Adrenal gland (tissue), 9 donors: ENCODE measurements at regions not wholly inside any gene's neighbourhood (a gene's known extent, or its start where the extent isn't known, plus 50 kb on each side); places are given as distances from the start of the nearest gene placed in this dataset.

Experiments
- DNase-seq, 7 donors: peaks; one replicate each; pipeline ENCODE4 v3.0.0-alpha.2; 2019 to 2020
- H3K27ac ChIP-seq, 5 donors: fragments of 200-600 bp; sonication (generic) in 4 of 5; 1 replicate in 3 of 5; 2 replicates in 2 of 5; pipeline versions ENCODE4 v1.5.1 to v1.8.0; 2016 to 2020; ENCODE audit warnings: mild to moderate bottlenecking in 1 of 5
- H3K27me3 ChIP-seq: fragments of 200-600 bp; 2 replicates; pipeline ENCODE4 v1.8.0; 2021
- H3K36me3 ChIP-seq, 2 donors: fragments of 200-600 bp; replicated peaks in 1 of 2; 1 replicate in 1 of 2; 2 replicates in 1 of 2; pipeline versions ENCODE4 v1.5.1 to v1.8.0; 2018 to 2022
- H3K4me1 ChIP-seq, 2 donors: fragments of 200-600 bp; replicated peaks in 1 of 2; 1 replicate in 1 of 2; 2 replicates in 1 of 2; pipeline versions ENCODE4 v1.5.1 to v1.8.0; 2018 to 2021
- H3K4me3 ChIP-seq, 4 donors: fragments of 200-600 bp; sonication (generic) in 3 of 4; one replicate each; pipeline ENCODE4 v1.5.1; 2016 to 2018
- H3K9me3 ChIP-seq, 3 donors: fragments of 200-600 bp; sonication (generic) in 1 of 3; replicated peaks in 1 of 3; 1 replicate in 2 of 3; 2 replicates in 1 of 3; pipeline versions ENCODE4 v1.5.1 to v1.8.0; 2016 to 2021
- POLR2A ChIP-seq, 2 donors: fragments of 450-650 bp; IDR thresholded peaks; one replicate each; pipeline ENCODE4 v1.6.1; 2017; ENCODE audit warnings: antibody characterized with exemption in 2 of 2, mild to moderate bottlenecking in 2 of 2, moderate library complexity in 1 of 2
- WGBS, 4 donors: extraction: QIAGEN DNeasy Blood & Tissue Kit in 2 of 4; methylation state at CpG; one replicate each; pipeline versions ENCODE4 v1.1.5 to v1.1.7; 2013 to 2017; 5-methylcytosine and 5-hydroxymethylcytosine counted together
- intact Hi-C, 2 donors: fragments of 100-400 bp; cut with DNase I; formaldehyde crosslinking; loops; one replicate each; pipeline versions ENCODE4 v1.14.1 to v1.15.0; 2022 to 2023
- TF ChIP-seq, protein P1 (sequence below), 6 experiments: fragments of 450-650 bp in 4 of 6; fragments of 200-600 bp in 2 of 6; sonication (generic) in 1 of 6; IDR thresholded peaks; 1 replicate in 5 of 6; 2 replicates in 1 of 6; pipeline versions ENCODE4 v1.5.1 to v1.8.0; 2016 to 2021; ENCODE audit warnings: antibody characterized with exemption in 6 of 6, mild to moderate bottlenecking in 2 of 6, moderate library complexity in 1 of 6
- donor health status: healthy with polysubstance abuse.
- donor health status: Bipolar disorder and iron deficiency.
- donor health status: DM: yes; HTN: yes; CAD: no.
- donor health status: DM: no; HTN: no; CAD: no.
- donor health status: DM: no; HTN: no; CAD: no.

DNA sequence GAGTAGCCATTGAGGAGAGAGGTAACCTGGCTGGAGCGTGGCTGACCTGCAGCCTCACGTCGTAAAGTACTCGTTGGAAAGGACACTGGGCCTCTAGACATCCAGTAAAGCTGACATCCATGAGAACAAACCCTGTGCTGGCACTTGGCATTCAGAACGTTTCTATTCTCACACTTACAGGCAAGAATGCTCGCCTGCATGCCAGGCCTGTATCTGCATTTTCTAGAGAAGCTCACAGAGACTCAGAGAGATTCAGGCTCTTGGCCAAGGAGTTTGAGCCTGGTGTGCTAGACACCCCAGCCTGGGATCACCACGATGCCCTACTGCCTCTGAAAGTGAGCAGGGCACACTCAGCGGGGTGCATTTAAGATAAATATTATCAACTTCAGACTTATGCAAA, 379.8 kb upstream of the CDH4 start:
- H3K36me3 ChIP-seq: no peaks in the 10 kb centered on the region
- intact Hi-C loops: no loop called here
- H3K27ac ChIP-seq: no peak overlapping the region
- H3K27me3 ChIP-seq: no peaks in the 10 kb centered on the region
- no peak overlapping the region for H3K4me3 ChIP-seq
- TF ChIP-seq, protein P1, sequence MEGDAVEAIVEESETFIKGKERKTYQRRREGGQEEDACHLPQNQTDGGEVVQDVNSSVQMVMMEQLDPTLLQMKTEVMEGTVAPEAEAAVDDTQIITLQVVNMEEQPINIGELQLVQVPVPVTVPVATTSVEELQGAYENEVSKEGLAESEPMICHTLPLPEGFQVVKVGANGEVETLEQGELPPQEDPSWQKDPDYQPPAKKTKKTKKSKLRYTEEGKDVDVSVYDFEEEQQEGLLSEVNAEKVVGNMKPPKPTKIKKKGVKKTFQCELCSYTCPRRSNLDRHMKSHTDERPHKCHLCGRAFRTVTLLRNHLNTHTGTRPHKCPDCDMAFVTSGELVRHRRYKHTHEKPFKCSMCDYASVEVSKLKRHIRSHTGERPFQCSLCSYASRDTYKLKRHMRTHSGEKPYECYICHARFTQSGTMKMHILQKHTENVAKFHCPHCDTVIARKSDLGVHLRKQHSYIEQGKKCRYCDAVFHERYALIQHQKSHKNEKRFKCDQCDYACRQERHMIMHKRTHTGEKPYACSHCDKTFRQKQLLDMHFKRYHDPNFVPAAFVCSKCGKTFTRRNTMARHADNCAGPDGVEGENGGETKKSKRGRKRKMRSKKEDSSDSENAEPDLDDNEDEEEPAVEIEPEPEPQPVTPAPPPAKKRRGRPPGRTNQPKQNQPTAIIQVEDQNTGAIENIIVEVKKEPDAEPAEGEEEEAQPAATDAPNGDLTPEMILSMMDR (IDR thresholded peaks at IDR 0.05): no peak
- no peak for TF ChIP-seq POLR2A (IDR thresholded peaks at IDR 0.05)
- no peak for DNase-seq
- no peaks in the 10 kb centered on the region for H3K4me1 ChIP-seq
- no peaks in the 10 kb centered on the region for H3K9me3 ChIP-seq
- 65 to 80% (median 73%) methylated on average over 8 of the region's 8 CpGs for WGBS, 4 donors

DNA sequence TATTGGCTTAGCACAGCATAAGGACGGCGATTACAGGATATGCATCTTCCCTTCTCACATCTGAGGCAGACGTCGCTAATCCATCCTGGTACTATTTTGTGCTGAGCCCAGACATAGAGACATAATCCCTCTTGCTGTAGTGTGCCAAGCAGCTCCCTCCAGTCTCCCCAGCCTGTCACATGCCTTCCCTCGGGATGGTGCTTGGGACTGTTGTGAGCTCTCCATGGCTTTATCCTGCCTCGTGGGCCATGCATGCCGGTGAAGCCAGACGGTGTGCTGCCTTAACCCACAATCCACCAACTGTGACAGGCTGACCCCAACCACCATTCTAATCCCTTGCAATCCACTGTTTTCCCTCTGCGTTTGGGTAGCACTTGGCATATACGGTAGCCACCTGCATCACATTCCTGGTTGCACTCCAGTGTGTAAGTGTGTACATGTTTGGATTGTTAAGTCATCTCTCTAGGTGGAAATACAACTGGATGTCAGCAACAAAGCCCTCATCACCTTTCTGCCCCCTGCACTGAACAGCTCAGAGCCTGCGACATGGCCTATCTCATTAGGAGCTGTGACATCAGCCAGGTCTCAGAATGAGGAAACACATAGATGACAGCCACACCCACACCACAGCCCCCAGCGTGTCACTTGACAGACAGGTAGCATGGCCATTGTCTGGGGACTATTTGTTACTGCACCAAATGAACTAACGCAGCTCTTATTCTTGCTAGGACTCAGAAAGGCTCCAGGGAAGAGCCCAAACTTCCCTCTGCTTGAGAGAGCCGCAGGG, 374.8 kb upstream of the CDH4 start:
- DNase-seq: no peak
- Histone ChIP-seq H3K36me3 (no peaks in the 10 kb centered on the region), H3K9me3 (no peaks in the 10 kb centered on the region), H3K27ac (no peak overlapping the region), H3K4me1 (no peaks in the 10 kb centered on the region), H3K27me3 (no peaks in the 10 kb centered on the region), H3K4me3 (no peak overlapping the region)
- WGBS, 4 donors: 79 to 85% (median 83%) methylated on average over 10 to 14 of the region's 14 CpGs
- TF ChIP-seq, protein P1 (IDR thresholded peaks at IDR 0.05): no peak
- no peak for TF ChIP-seq POLR2A (IDR thresholded peaks at IDR 0.05)
- intact Hi-C loops: no loop called here

DNA sequence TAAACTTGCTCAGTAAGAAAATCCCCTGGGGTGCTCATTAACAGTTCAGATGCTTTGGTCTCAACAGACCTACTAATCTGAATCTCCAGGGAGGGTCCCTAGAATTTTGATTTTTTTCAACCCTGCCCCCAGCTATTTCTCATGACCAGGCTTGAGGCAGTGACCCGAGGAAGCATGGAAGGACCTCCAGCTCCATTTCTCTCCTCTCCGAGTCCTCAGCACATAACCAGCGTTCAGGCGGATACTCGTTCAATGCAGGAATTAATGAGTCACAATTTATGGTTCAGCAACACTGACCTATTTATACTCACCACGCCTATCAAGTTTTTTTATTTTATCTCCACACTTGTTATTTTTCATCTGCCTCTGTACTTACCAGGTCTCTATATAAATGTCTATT, 369.2 kb upstream of the CDH4 start:
- WGBS, 4 donors: 61 to 76% (median 65%) methylated on average over 6 of the region's 6 CpGs

DNA sequence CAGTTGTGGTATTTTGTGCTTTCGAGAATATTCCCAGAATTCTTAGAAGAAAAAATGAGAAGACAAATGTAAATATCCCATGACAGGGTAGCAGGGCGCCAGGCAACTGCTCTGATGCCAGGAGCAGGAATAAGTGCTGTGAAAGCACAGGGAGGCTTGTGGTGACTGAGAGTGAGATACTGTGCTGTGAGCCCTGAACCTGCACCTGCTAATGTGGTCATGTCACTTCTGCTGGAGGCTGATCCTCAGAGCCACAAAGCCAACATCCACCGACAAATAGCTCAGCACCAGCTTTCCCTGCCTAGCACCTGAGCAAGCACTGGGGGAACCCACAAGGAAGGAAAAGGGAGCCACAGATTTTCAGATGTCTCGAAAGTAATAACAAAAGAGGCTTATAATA, 368.6 kb upstream of the CDH4 start:
- H3K36me3 ChIP-seq: no peaks in the 10 kb centered on the region
- no peaks in the 10 kb centered on the region for H3K4me1 ChIP-seq
- H3K27me3 ChIP-seq: no peaks in the 10 kb centered on the region
- no peak overlapping the region for H3K27ac ChIP-seq
- 62 to 71% (median 66%) methylated on average over 4 of the region's 4 CpGs for WGBS, 4 donors
- no peaks in the 10 kb centered on the region for H3K9me3 ChIP-seq
- no peak overlapping the region for H3K4me3 ChIP-seq
- intact Hi-C loops: no loop called here
- no peak for TF ChIP-seq POLR2A (IDR thresholded peaks at IDR 0.05)
- TF ChIP-seq, protein P1 (IDR thresholded peaks at IDR 0.05): no peak
- DNase-seq: no peak

More for the DNA sequence above, 369.2 kb upstream of the CDH4 start:
- no peak for TF ChIP-seq POLR2A (IDR thresholded peaks at IDR 0.05)
- TF ChIP-seq, protein P1 (IDR thresholded peaks at IDR 0.05): no peak
- no peak for DNase-seq
- Histone ChIP-seq H3K4me1 (no peaks in the 10 kb centered on the region), H3K27ac (no peak overlapping the region), H3K9me3 (no peaks in the 10 kb centered on the region), H3K27me3 (no peaks in the 10 kb centered on the region), H3K36me3 (no peaks in the 10 kb centered on the region), H3K4me3 (no peak overlapping the region)
- intact Hi-C loops: no loop called here
